ENCODE measurements at regions not wholly inside any gene's neighbourhood (a gene's known extent, or its start where the extent isn't known, plus 50 kb on each side); places are given as distances from the start of the nearest gene placed in this dataset.

DNA sequence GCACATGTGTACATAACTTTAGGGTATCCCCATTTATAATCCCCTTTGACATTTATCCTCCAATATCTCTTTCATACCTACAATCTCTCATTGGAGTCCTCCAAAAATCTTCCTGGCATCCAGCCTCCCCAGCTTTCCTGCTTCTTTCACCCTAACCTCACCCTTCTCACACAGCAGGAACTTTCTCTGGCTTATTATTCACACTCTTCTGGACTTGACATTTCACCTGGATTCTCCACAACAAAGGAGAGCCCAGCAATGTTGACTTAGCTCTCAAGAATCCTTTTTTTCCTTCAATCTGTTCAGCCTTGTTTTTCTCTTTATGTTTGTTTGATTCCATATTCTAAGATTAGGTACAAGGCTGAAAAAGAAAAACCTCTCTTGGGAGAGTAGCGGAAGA is 783.6 kb upstream of the ACVR2A start:
- DNase-seq (ENCODE audit: low spot score in 2 of 2): no peak
- peaks cover 4% of the 10 kb centered on the region for H3K27me3 Mint-ChIP-seq
- H3K36me3 Mint-ChIP-seq: no peaks in the 10 kb centered on the region
- no peak for ATAC-seq (ENCODE audit: low read depth)
- no peaks in the 10 kb centered on the region for H3K9me3 Mint-ChIP-seq
- H3K27ac Mint-ChIP-seq: no peak overlapping the region
- H3K4me1 Mint-ChIP-seq: no peaks in the 10 kb centered on the region
- H3K4me3 Mint-ChIP-seq: no peak overlapping the region

GRCh38 chr2:147057892-147058490 is 786.8 kb upstream of the ACVR2A start:
- ATAC-seq (ENCODE audit: low read depth) (no peak), DNase-seq (ENCODE audit: low spot score in 2 of 2) (no peak)
- Mint-ChIP-seq H3K27me3 (peaks cover 5% of the 10 kb centered on the region), H3K4me1 (no peaks in the 10 kb centered on the region), H3K36me3 (no peaks in the 10 kb centered on the region), H3K4me3 (no peak overlapping the region), H3K9me3 (no peaks in the 10 kb centered on the region), H3K27ac (no peak overlapping the region)

DNA sequence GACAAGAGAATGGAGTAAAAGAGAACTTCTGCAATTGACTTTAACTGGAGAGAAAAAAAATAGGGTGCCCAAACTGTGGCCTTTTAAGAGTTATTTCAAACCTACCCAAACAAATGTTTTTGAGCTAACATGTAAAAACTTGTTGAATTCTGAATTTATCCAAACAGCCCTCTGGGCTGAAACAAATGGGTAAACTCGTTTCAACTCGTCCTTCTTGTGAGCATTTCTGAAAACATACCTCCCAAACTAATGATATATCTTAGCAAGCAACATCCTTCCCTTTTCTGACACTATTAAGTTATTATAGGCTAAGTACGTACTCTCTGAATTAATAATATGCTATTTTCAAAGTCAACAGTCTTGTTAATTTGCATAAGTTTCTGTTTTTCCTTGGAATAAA is 793.0 kb upstream of the ACVR2A start:
- peaks cover 1% of the 10 kb centered on the region for H3K27me3 Mint-ChIP-seq
- H3K36me3 Mint-ChIP-seq: no peaks in the 10 kb centered on the region
- no peak overlapping the region for H3K27ac Mint-ChIP-seq
- no peaks in the 10 kb centered on the region for H3K4me1 Mint-ChIP-seq
- H3K9me3 Mint-ChIP-seq: no peaks in the 10 kb centered on the region
- no peak overlapping the region for H3K4me3 Mint-ChIP-seq
- DNase-seq (ENCODE audit: low spot score in 2 of 2) (no peak), ATAC-seq (ENCODE audit: low read depth) (no peak)

DNA sequence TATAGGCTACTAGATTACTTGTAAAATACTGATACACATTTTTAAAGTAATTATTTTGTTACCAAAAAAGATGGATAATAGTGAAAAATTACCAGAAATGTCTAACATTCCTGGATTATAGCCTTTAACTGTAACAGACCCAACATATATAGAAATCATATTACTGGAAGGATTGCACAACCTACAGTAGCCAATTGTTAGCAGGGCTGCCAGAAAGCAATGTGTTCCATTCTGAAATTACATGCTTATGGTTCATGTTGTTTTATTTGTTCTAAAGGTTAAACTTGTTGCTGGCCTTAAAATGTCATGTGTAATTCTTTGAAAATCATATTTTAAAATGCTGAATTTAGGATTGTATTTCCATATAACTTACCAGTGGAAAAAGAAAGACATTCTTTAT is 793.6 kb upstream of the ACVR2A start:
- Mint-ChIP-seq H3K4me1 (no peaks in the 10 kb centered on the region), H3K4me3 (no peak overlapping the region), H3K9me3 (no peaks in the 10 kb centered on the region), H3K27me3 (peaks cover 1% of the 10 kb centered on the region), H3K27ac (no peak overlapping the region), H3K36me3 (no peaks in the 10 kb centered on the region)
- DNase-seq (ENCODE audit: low spot score in 2 of 2) (no peak), ATAC-seq (ENCODE audit: low read depth) (no peak)

- no peak overlapping the region for H3K4me3 Mint-ChIP-seq
- no peak overlapping the region for H3K27ac Mint-ChIP-seq
- H3K9me3 Mint-ChIP-seq: no peaks in the 10 kb centered on the region
- H3K36me3 Mint-ChIP-seq: no peaks in the 10 kb centered on the region
- DNase-seq (ENCODE audit: low spot score in 2 of 2) (no peak), ATAC-seq (ENCODE audit: low read depth) (no peak)
- H3K4me1 Mint-ChIP-seq: no peaks in the 10 kb centered on the region
- peaks cover 1% of the 10 kb centered on the region for H3K27me3 Mint-ChIP-seq
Observed at GRCh38 chr2:147049957-147050356, 794.9 kb upstream of the ACVR2A start.

GRCh38 chr2:147046473-147046872 is 798.4 kb upstream of the ACVR2A start:
- Mint-ChIP-seq H3K36me3 (no peaks in the 10 kb centered on the region), H3K4me1 (no peaks in the 10 kb centered on the region), H3K27me3 (no peaks in the 10 kb centered on the region), H3K4me3 (no peak overlapping the region), H3K27ac (no peak overlapping the region), H3K9me3 (no peaks in the 10 kb centered on the region)
- no peak for ATAC-seq (ENCODE audit: low read depth)
- DNase-seq (ENCODE audit: low spot score in 2 of 2): no peak

DNA sequence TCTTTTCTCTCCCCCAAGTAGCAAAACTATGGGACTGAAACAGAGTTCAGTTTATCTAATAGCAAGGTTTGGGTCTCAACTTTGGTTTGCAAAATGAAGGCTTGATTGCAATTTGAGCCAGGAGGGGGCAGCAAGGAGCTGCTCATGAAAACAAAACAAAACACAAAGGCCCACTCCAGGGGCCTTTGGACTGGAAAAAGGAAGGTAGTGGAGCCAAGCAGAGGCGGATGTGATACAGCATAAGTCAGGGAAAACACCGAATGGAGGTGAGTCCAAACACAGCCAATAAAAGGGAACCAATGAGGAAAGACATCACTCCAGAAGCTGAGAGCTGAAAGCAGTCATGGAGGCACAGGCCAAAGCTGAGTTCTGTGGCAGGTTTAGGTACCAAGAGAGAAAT is 799.7 kb upstream of the ACVR2A start:
- Mint-ChIP-seq H3K27ac (no peak overlapping the region), H3K36me3 (no peaks in the 10 kb centered on the region), H3K9me3 (no peaks in the 10 kb centered on the region), H3K4me1 (no peaks in the 10 kb centered on the region), H3K27me3 (no peaks in the 10 kb centered on the region), H3K4me3 (no peak overlapping the region)
- DNase-seq (ENCODE audit: low spot score in 2 of 2) (peak; percentile 4 to 21), ATAC-seq (ENCODE audit: low read depth) (no peak)

DNA sequence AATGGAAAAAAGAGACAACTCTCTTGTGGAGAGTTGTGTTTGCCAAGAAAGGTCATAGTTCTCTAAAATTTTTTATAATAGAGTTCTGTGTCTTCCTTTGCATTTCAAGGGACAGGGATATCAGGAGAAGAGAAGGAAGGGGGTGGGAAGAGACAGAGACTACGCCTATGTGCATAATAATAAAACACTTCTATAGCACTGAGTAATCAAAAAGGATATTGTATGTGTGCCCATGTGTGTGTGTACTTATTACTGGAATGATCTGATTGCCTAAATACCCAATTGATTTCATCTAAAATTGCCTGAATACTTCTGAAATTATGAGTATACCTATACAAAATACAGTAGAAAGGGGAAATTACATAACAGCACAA is 803.7 kb upstream of the ACVR2A start:
- no peaks in the 10 kb centered on the region for H3K27me3 Mint-ChIP-seq
- no peak overlapping the region for H3K27ac Mint-ChIP-seq
- no peaks in the 10 kb centered on the region for H3K36me3 Mint-ChIP-seq
- no peaks in the 10 kb centered on the region for H3K4me1 Mint-ChIP-seq
- no peak for DNase-seq (ENCODE audit: low spot score in 2 of 2)
- no peak for ATAC-seq (ENCODE audit: low read depth)
- H3K4me3 Mint-ChIP-seq: no peak overlapping the region
- H3K9me3 Mint-ChIP-seq: no peaks in the 10 kb centered on the region

DNA sequence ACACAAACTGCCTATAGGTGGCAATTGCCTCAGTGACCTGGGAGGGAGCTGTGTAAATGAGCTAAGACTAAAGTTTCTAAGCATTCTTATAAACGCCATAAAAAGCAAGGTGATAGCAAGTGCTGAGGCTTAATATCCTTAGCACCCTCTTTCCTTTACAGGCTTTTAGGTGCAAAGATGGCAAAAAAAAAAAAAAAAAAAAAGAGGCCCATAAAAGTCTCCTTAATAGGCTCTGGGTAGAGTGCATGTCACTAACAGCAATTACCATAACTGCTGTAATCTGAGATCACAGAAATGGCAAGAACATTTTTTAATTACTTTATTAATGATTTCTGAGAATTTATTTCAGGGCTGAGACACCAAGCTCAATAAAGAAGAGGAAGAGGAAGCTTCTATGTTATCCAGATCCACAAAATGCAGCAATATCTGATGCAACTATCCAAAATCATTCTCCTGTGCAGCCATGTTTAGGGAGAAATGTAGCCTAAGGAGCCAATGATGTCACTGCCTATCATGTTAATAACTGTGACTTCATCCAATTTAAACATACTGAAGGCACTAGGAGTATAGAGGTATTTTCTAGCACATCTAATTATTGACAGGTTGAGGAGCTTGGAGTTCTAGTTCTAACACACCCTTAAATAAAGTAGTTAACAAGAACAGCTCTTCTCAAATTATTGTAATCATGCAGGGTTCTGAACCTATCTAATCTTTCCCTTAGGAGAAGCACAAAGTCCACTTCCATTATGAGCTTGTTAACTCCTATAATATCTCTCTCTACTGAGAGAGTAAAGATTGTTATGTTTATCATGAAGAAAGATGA is 804.3 kb upstream of the ACVR2A start:
- Mint-ChIP-seq H3K4me3 (no peak overlapping the region), H3K36me3 (no peaks in the 10 kb centered on the region), H3K27ac (no peak overlapping the region), H3K4me1 (no peaks in the 10 kb centered on the region), H3K9me3 (no peaks in the 10 kb centered on the region), H3K27me3 (no peaks in the 10 kb centered on the region)
- DNase-seq (ENCODE audit: low spot score in 2 of 2) (no peak), ATAC-seq (ENCODE audit: low read depth) (no peak)

DNA sequence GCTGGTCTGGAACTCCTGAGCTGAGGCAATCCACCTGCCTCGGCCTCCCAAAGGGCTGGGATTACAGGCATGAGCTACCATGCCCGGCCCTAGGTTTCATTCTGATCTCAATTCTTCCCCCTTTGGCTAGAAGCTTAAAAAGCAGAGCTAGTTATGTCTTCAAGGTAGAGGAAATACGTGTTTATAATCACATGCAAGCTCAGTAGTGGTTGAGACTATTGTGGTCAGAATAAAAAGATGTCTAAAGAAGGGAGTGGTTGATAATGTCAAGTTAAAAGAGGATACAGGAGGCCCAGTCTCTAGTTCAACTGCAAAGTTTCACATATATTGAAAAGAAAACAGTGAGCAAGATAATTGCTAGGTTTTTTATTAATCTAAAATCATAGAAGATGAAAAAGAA is 807.8 kb upstream of the ACVR2A start:
- H3K9me3 Mint-ChIP-seq: peaks cover 1% of the 10 kb centered on the region
- H3K27me3 Mint-ChIP-seq: peaks cover 2% of the 10 kb centered on the region
- H3K27ac Mint-ChIP-seq: no peak overlapping the region
- ATAC-seq (ENCODE audit: low read depth) (no peak), DNase-seq (ENCODE audit: low spot score in 2 of 2) (no peak)
- H3K4me3 Mint-ChIP-seq: no peak overlapping the region
- H3K36me3 Mint-ChIP-seq: no peaks in the 10 kb centered on the region
- no peaks in the 10 kb centered on the region for H3K4me1 Mint-ChIP-seq

- no peaks in the 10 kb centered on the region for H3K36me3 Mint-ChIP-seq
- H3K27me3 Mint-ChIP-seq: peaks cover 3% of the 10 kb centered on the region
- DNase-seq (ENCODE audit: low spot score in 2 of 2) (no peak), ATAC-seq (ENCODE audit: low read depth) (no peak)
- H3K27ac Mint-ChIP-seq: no peak overlapping the region
- H3K4me3 Mint-ChIP-seq: no peak overlapping the region
- no peaks in the 10 kb centered on the region for H3K4me1 Mint-ChIP-seq
- H3K9me3 Mint-ChIP-seq: peaks cover 1% of the 10 kb centered on the region
Observed at GRCh38 chr2:147033044-147033443, 811.8 kb upstream of the ACVR2A start.

- no peak overlapping the region for H3K4me3 Mint-ChIP-seq
- peaks cover 5% of the 10 kb centered on the region for H3K27me3 Mint-ChIP-seq
- no peaks in the 10 kb centered on the region for H3K36me3 Mint-ChIP-seq
- ATAC-seq (ENCODE audit: low read depth): no peak
- H3K9me3 Mint-ChIP-seq: peaks cover 1% of the 10 kb centered on the region
- no peaks in the 10 kb centered on the region for H3K4me1 Mint-ChIP-seq
- no peak overlapping the region for H3K27ac Mint-ChIP-seq
- no peak for DNase-seq (ENCODE audit: low spot score in 2 of 2)
Observed at GRCh38 chr2:147031897-147032296, 812.9 kb upstream of the ACVR2A start.

DNA sequence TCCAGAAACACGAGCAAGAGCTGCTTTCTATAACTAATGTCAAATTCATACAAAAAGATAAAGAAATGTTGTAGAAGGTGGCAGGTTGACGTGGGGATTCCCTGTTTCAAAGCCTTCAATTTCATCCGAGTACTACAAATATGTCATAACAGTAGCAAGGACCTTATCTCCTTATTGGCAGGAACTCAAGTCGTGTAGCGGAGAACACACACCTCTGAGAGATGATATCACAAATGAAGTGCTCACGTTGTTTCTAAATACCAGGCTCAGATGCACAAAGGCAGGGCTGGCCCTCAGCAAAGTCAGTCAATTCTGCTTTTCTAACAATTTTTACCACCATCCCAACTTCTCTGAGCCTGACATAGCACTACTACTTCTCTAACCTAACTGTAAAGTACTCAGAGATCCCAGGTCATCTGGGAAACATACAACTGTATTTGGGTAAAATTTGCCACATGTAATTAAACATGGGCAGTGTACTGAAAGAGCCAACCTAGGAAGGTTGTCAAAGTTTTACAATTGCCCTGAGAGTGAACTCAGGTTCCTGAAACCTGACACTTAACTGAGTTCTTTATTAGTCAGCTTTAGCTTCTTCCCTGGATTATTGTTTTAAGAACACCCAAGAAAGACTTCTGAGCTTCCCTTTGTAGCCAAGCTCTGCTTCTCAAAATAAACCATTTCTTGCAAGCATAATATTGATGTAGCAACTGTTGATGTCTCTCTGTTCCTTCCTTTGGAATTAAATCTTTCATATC is 813.7 kb upstream of the ACVR2A start:
- Mint-ChIP-seq H3K4me1 (no peaks in the 10 kb centered on the region), H3K27me3 (peaks cover 5% of the 10 kb centered on the region), H3K4me3 (no peak overlapping the region), H3K36me3 (no peaks in the 10 kb centered on the region), H3K9me3 (peaks cover 1% of the 10 kb centered on the region), H3K27ac (no peak overlapping the region)
- ATAC-seq (ENCODE audit: low read depth): no peak
- no peak for DNase-seq (ENCODE audit: low spot score in 2 of 2)

DNA sequence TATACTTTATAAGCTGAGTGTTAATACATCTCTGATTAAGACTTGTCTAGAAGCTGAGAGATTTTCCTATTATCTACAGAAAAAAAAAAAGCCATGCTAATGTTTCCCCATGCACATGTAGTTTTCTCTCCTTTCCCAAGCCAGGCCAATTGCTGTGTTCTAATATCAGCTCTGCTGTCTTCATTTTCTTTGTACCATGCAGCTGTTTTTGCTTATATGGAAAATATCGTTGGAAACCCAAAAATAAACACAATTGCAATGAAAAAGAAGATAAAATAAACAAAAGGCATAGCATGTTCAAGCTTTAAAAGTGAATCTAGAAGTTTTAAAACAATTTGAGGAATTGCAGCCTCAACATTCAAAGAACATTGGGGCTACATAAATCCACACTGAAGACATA is 817.4 kb upstream of the ACVR2A start:
- Mint-ChIP-seq H3K4me3 (no peak overlapping the region), H3K27ac (no peak overlapping the region)
- no peak for DNase-seq (ENCODE audit: low spot score in 2 of 2)

More for the DNA sequence above, 817.4 kb upstream of the ACVR2A start:
- no peak for ATAC-seq (ENCODE audit: low read depth)
- Mint-ChIP-seq H3K27me3 (peaks cover 3% of the 10 kb centered on the region), H3K9me3 (peaks cover 4% of the 10 kb centered on the region), H3K4me1 (no peaks in the 10 kb centered on the region), H3K36me3 (no peaks in the 10 kb centered on the region)

Data from memory B cell (primary cell).